A549 (cell line): ENCODE measurements at regions not wholly inside any gene's neighbourhood (a gene's known extent, or its start where the extent isn't known, plus 50 kb on each side); places are given as distances from the start of the nearest gene placed in this dataset.

ENCODE experiments used
- ATAC-seq, 2 experiments: fragments of 200-7000 bp in 1 of 2; fragments of >200 bp in 1 of 2; cut with Nextera tagmentation in 1 of 2; cut with Tn5 transposase in 1 of 2; 3 replicates each; pipeline versions ENCODE4 v1.8.0 to v1.9.1; 2018 to 2020; ENCODE audit warnings: mild to moderate bottlenecking in 1 of 2, moderate library complexity in 1 of 2
- CTCF ChIA-PET: fragments of 300-600 bp; sonication (Branson Sonifier 250); formaldehyde crosslinking; extraction: SDS; loops from one replicate; lab custom pipeline; 2021; ENCODE audit warnings: antibody characterized with exemption, inconsistent platforms; lab: Yijun Ruan, JAX
- POLR2A ChIA-PET: fragments of 350-600 bp; formaldehyde crosslinking; extraction: SDS; loops from one replicate; lab custom pipeline; 2021; ENCODE audit warnings: antibody characterized with exemption, inconsistent platforms; lab: Yijun Ruan, JAX
- DNase-seq, 2 experiments: peaks; one replicate each; pipeline versions ENCODE4 v3.0.0 to v3.0.0-alpha.2; 2011 to 2016; ENCODE audit warnings: low read depth in 1 of 2, low spot score in 1 of 2
- FAIRE-seq: peaks from 2 replicates; lab custom pipeline; 2011; peaks lifted over from hg19 to GRCh38; lab: Jason Lieb, UNC
- H3K27ac ChIP-seq, 2 experiments: fragments of >200 bp; sonication (Bioruptor Twin); formaldehyde crosslinking; 3 replicates each; pipeline ENCODE4 v1.5.1; 2016 to 2017
- H3K4me1 ChIP-seq: fragments of >200 bp; sonication (Bioruptor Twin); formaldehyde crosslinking; 3 replicates; pipeline ENCODE4 v1.6.1; 2016
- H3K4me2 ChIP-seq: fragments of >200 bp; sonication (Bioruptor Twin); formaldehyde crosslinking; 3 replicates; pipeline ENCODE4 v1.6.1; 2016
- H3K4me3 ChIP-seq: fragments of >200 bp; sonication (Bioruptor Twin); formaldehyde crosslinking; 3 replicates; pipeline ENCODE4 v1.5.1; 2016
- H3K9me3 ChIP-seq: fragments of >200 bp; sonication (Bioruptor Twin); formaldehyde crosslinking; 3 replicates; pipeline ENCODE4 v1.6.1; 2016
- CBX2 ChIP-seq: fragments of 200-600 bp; sonication (generic); IDR thresholded peaks from 2 replicates; pipeline ENCODE4 v1.6.1; 2016; ENCODE audit warnings: low read depth, mild to moderate bottlenecking, borderline replicate concordance
- CEBPB ChIP-seq, 2 experiments: fragments of >200 bp in 1 of 2; sonication (Bioruptor Twin) in 1 of 2; formaldehyde crosslinking in 1 of 2; IDR thresholded peaks; 2 replicates each; pipeline ENCODE4 v1.6.1; 2012 to 2016
- HDAC2 ChIP-seq: fragments of 200-600 bp; sonication (generic); IDR thresholded peaks from 2 replicates; pipeline ENCODE4 v1.6.1; 2016
- KDM1A ChIP-seq: fragments of 200-600 bp; sonication (generic); IDR thresholded peaks from 2 replicates; pipeline ENCODE4 v1.6.1; 2016; ENCODE audit warnings: low read depth, mild to moderate bottlenecking
- KDM5A ChIP-seq: fragments of 200-600 bp; sonication (generic); IDR thresholded peaks from 2 replicates; pipeline ENCODE4 v1.6.1; 2016; ENCODE audit warnings: antibody characterized with exemption, mild to moderate bottlenecking
- NPAS2 ChIP-seq: fragments of 250-450 bp; sonication (Bioruptor Pico); IDR thresholded peaks from 2 replicates; pipeline ENCODE4 v1.8.0; 2022; ENCODE audit warnings: mild to moderate bottlenecking, moderate library complexity, borderline replicate concordance
- POLR2AphosphoS2 ChIP-seq: conservative IDR thresholded peaks from 2 replicates; pipeline ENCODE4 v1.6.1; 2012; ENCODE audit warnings: low read length, improper control_type of control experiment, inconsistent platforms
- ZFP36 ChIP-seq: fragments of 450-650 bp; IDR thresholded peaks from 2 replicates; pipeline ENCODE4 v1.6.1; 2014; ENCODE audit warnings: borderline replicate concordance; ENCODE audit not compliant: partially characterized antibody
- WGBS: methylation state at CpG from one replicate; pipeline ENCODE4 v1.1.6; 2017; ENCODE audit errors: missing lambda C conversion rate; 5-methylcytosine and 5-hydroxymethylcytosine counted together
- TF ChIP-seq, protein P1 (sequence below): fragments of 200-600 bp; sonication (generic); IDR thresholded peaks from 2 replicates; pipeline ENCODE4 v1.6.1; 2016; ENCODE audit warnings: antibody characterized with exemption, mild to moderate bottlenecking, moderate library complexity
- TF ChIP-seq, protein P2 (sequence below): fragments of 450-650 bp; IDR thresholded peaks from 2 replicates; pipeline ENCODE4 v1.6.1; 2014; ENCODE audit warnings: antibody characterized with exemption
- TF ChIP-seq, protein P3 (sequence below): fragments of 250-450 bp; sonication (Bioruptor Pico); IDR thresholded peaks from 2 replicates; pipeline ENCODE4 v1.5.0; 2020; ENCODE audit warnings: low read depth, mild to moderate bottlenecking, moderate library complexity
- TF ChIP-seq, protein P4 (sequence below): fragments of >200 bp; sonication (Bioruptor Twin); formaldehyde crosslinking; IDR thresholded peaks from 2 replicates; pipeline ENCODE4 v1.6.1; 2016

DNA sequence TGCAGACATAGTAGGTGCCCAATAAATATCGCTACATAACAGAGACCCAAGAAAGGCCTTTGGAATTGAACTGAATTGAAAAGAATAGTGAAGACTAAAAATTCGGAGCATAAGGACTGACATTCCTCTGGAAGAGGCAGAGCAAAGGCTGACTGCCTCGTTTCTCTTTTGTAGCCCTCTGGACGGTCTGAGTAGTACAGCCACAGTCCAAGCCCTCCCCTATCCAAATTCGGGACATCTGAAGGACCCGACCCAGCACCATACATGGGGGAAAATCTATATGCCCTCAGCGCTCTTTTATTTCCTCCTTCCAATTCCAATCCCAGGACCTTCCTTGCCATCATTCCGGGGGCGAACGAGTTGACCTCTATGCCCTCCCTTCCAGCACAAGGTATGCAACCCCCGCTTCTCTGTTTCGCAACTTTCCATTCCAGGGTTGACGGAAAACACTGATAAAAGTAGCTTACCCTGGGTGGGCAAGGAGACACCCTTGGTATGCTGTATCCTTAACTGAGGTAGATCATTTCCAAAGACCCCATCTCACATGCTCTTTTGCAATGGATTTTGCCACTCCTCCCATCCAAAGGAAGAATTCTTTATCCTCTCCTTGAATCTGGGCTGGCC lies 127.4 kb upstream of the MAP1LC3B2 start:
- 91% methylated on average over 13 of the region's 13 CpGs for WGBS
- Histone ChIP-seq H3K9me3 (peaks cover 5% of the 10 kb centered on the region; the same call in 1 of the 3 replicates), H3K27ac (peak overlapping the region in 1 of 2 experiments; percentile 88; a peak in 4 of 6 replicates), H3K4me2 (no peak overlapping the region), H3K4me1 (peaks cover 41% of the 10 kb centered on the region)
- POLR2A ChIA-PET = no interaction called here
- FAIRE-seq (no peak), ATAC-seq (no peak), DNase-seq (no peak)
- CTCF ChIA-PET = interaction anchor here (0.6 to 3.8 kb wide), 3 partner anchors 8 to 168 kb away, joined by 3 to 14 read pairs (median 3); no protein-coding TSS in a partner anchor
- TF ChIP-seq CEBPB (IDR thresholded peaks at IDR 0.05) (peak in 1 of 2 experiments; percentile 69; a peak in 2 of 4 replicates), KDM5A (no peak), HDAC2 (no peak), CBX2 (no peak), NPAS2 (CRISPR knock-in tag) (no peak)
- TF ChIP-seq, protein P1, sequence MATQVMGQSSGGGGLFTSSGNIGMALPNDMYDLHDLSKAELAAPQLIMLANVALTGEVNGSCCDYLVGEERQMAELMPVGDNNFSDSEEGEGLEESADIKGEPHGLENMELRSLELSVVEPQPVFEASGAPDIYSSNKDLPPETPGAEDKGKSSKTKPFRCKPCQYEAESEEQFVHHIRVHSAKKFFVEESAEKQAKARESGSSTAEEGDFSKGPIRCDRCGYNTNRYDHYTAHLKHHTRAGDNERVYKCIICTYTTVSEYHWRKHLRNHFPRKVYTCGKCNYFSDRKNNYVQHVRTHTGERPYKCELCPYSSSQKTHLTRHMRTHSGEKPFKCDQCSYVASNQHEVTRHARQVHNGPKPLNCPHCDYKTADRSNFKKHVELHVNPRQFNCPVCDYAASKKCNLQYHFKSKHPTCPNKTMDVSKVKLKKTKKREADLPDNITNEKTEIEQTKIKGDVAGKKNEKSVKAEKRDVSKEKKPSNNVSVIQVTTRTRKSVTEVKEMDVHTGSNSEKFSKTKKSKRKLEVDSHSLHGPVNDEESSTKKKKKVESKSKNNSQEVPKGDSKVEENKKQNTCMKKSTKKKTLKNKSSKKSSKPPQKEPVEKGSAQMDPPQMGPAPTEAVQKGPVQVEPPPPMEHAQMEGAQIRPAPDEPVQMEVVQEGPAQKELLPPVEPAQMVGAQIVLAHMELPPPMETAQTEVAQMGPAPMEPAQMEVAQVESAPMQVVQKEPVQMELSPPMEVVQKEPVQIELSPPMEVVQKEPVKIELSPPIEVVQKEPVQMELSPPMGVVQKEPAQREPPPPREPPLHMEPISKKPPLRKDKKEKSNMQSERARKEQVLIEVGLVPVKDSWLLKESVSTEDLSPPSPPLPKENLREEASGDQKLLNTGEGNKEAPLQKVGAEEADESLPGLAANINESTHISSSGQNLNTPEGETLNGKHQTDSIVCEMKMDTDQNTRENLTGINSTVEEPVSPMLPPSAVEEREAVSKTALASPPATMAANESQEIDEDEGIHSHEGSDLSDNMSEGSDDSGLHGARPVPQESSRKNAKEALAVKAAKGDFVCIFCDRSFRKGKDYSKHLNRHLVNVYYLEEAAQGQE = no peak
- TF ChIP-seq, protein P2, sequence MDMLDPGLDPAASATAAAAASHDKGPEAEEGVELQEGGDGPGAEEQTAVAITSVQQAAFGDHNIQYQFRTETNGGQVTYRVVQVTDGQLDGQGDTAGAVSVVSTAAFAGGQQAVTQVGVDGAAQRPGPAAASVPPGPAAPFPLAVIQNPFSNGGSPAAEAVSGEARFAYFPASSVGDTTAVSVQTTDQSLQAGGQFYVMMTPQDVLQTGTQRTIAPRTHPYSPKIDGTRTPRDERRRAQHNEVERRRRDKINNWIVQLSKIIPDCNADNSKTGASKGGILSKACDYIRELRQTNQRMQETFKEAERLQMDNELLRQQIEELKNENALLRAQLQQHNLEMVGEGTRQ = no peak
- TF ChIP-seq, protein P3, sequence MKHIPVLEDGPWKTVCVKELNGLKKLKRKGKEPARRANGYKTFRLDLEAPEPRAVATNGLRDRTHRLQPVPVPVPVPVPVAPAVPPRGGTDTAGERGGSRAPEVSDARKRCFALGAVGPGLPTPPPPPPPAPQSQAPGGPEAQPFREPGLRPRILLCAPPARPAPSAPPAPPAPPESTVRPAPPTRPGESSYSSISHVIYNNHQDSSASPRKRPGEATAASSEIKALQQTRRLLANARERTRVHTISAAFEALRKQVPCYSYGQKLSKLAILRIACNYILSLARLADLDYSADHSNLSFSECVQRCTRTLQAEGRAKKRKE (CRISPR knock-in tag) = no peak
- TF ChIP-seq, all 56 proteins: peak for 1
- H3K4me3 ChIP-seq = no peak overlapping the region

DNA sequence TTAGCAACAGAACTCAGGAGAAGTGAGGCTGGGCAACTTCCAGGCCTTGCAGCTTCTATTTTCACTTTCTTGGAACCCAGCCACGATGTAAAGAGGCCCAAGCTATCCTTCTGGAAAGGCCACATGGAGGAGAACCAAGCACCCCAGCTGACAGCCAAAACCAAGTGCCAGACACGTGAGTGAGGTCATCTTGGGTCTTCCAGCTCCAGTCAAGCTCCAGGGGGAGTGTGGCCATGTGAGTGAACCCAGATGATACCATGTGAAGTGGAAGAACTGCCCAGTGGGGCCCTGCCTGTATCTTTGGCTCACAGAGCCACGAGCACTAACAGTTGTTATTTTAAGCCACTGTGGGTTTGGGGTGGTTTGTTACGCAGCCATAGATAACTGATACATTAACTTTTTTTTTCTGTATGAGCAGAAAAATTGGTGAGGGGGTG lies 126.8 kb upstream of the MAP1LC3B2 start:
- Histone ChIP-seq H3K4me2 (no peak overlapping the region), H3K4me3 (no peak overlapping the region), H3K9me3 (peaks cover 5% of the 10 kb centered on the region; the same call in 1 of the 3 replicates), H3K4me1 (peaks cover 41% of the 10 kb centered on the region), H3K27ac (peak overlapping the region in 1 of 2 experiments; percentile 88; a peak in 3 of 6 replicates)
- peak; percentile 72; the same call in 1 of the 2 replicates for TF ChIP-seq KDM1A
- no peak for TF ChIP-seq POLR2AphosphoS2
- TF ChIP-seq, protein P4, sequence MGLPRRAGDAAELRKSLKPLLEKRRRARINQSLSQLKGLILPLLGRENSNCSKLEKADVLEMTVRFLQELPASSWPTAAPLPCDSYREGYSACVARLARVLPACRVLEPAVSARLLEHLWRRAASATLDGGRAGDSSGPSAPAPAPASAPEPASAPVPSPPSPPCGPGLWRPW = no peak
- WGBS = 83% methylated on average over 4 of the region's 4 CpGs
- CTCF ChIA-PET = interaction anchor here (0.6 to 3.8 kb wide), 3 partner anchors 9 to 167 kb away, joined by 3 to 14 read pairs (median 3); no protein-coding TSS in a partner anchor
- DNase-seq = no peak
- no peak for FAIRE-seq
- no peak for ATAC-seq
- POLR2A ChIA-PET = no interaction called here

DNA sequence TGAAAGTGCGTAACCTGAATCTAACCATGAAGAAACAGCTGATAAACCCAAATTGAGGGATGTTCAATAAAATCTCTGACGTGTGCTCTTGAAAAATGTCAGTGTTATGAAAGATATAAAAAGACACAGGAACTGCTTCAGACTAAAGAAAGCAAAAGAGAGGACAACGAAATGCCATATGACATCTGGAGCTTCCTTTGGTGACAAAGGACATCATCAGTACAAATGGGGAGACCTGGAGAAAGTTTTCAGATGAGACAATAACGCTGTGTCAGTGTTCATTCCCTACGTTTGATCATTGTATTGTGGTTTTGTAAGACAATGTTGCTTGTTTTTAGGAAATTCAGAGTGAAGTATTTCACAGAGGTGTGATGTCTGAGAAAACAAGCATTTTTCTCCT lies 125.9 kb upstream of the MAP1LC3B2 start:
- ATAC-seq (no peak), DNase-seq (no peak), FAIRE-seq (no peak)
- POLR2A ChIA-PET = no interaction called here
- Histone ChIP-seq H3K4me1 (peaks cover 32% of the 10 kb centered on the region), H3K4me2 (peak overlapping the region; percentile 92), H3K4me3 (no peak overlapping the region), H3K9me3 (peaks cover 5% of the 10 kb centered on the region; the same call in 1 of the 3 replicates), H3K27ac (peak overlapping the region; percentile 79 to 88)
- CTCF ChIA-PET = interaction anchor here (0.6 to 3.8 kb wide), 7 partner anchors 8 to 166 kb away, joined by 3 to 14 read pairs (median 4); no protein-coding TSS in a partner anchor
- WGBS = 73% methylated on average over 5 of the region's 5 CpGs
- no peak for TF ChIP-seq ZFP36
- TF ChIP-seq, protein P2 = no peak
